Progenitor cell of endocrine pancreas (in vitro differentiated cells): ENCODE measurements at regions not wholly inside any gene's neighbourhood (a gene's known extent, or its start where the extent isn't known, plus 50 kb on each side); places are given as distances from the start of the nearest gene placed in this dataset.
"Not testable (repeated sequence)": the region's sequence is repeated elsewhere in the genome, so short reads cannot be mapped to it uniquely, and the experiment has no call there.

Experiments
- DNase-seq: peaks from one replicate; pipeline ENCODE4 v3.0.0; 2021; ENCODE audit warnings: low spot score; ENCODE audit not compliant: unreplicated experiment
- H3K27ac Mint-ChIP-seq: 2 replicates; pipeline ENCODE4 v1.8.0; 2021; ENCODE audit warnings: mild to moderate bottlenecking, moderate library complexity, mixed read lengths
- H3K27me3 Mint-ChIP-seq: 2 replicates; pipeline ENCODE4 v1.8.0; 2021; ENCODE audit warnings: mixed read lengths
- H3K36me3 Mint-ChIP-seq: 2 replicates; pipeline ENCODE4 v1.8.0; 2022; ENCODE audit warnings: mixed read lengths; ENCODE audit not compliant: insufficient read depth
- H3K4me1 Mint-ChIP-seq: 2 replicates; pipeline ENCODE4 v1.8.0; 2021; ENCODE audit warnings: low read depth, mixed read lengths
- H3K4me3 Mint-ChIP-seq: 2 replicates; pipeline ENCODE4 v1.8.0; 2021; ENCODE audit warnings: low read depth, mild to moderate bottlenecking, moderate library complexity, mixed read lengths
- H3K9me3 Mint-ChIP-seq: 2 replicates; pipeline ENCODE4 v1.8.0; 2021; ENCODE audit warnings: low read depth, mixed read lengths
- TF ChIP-seq, protein P1 (sequence below): fragments of 200-600 bp; sonication (generic); IDR thresholded peaks from one replicate; pipeline ENCODE4 v1.5.0; 2021; ENCODE audit warnings: antibody characterized with exemption, mild to moderate bottlenecking; ENCODE audit not compliant: unreplicated experiment

DNA sequence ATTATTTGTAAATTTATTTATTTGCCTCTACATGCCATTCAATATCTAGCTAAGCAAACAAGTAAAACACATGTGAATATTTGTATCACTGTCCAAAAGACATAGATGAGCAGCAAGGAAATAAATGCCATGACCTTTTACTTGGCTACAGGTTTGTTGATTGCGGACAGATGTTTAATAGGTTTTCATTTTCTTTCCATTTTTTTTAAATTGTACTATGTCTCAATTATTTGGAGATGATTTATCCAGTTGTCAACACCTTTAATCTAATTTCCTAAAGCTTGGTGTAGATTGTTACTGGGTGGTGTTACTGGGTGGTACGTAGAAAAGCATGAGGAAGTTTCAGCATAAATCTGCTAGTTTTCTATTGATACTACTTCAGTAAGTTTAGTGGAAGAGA is 560.6 kb upstream of the SPRY2 start:
- TF ChIP-seq, protein P1, sequence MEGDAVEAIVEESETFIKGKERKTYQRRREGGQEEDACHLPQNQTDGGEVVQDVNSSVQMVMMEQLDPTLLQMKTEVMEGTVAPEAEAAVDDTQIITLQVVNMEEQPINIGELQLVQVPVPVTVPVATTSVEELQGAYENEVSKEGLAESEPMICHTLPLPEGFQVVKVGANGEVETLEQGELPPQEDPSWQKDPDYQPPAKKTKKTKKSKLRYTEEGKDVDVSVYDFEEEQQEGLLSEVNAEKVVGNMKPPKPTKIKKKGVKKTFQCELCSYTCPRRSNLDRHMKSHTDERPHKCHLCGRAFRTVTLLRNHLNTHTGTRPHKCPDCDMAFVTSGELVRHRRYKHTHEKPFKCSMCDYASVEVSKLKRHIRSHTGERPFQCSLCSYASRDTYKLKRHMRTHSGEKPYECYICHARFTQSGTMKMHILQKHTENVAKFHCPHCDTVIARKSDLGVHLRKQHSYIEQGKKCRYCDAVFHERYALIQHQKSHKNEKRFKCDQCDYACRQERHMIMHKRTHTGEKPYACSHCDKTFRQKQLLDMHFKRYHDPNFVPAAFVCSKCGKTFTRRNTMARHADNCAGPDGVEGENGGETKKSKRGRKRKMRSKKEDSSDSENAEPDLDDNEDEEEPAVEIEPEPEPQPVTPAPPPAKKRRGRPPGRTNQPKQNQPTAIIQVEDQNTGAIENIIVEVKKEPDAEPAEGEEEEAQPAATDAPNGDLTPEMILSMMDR: no peak
- no peak for DNase-seq
- no peaks in the 10 kb centered on the region for H3K27me3 Mint-ChIP-seq
- H3K36me3 Mint-ChIP-seq: no peaks in the 10 kb centered on the region
- H3K4me3 Mint-ChIP-seq: no peak overlapping the region
- H3K27ac Mint-ChIP-seq: no peak overlapping the region
- no peaks in the 10 kb centered on the region for H3K9me3 Mint-ChIP-seq
- H3K4me1 Mint-ChIP-seq: no peaks in the 10 kb centered on the region

DNA sequence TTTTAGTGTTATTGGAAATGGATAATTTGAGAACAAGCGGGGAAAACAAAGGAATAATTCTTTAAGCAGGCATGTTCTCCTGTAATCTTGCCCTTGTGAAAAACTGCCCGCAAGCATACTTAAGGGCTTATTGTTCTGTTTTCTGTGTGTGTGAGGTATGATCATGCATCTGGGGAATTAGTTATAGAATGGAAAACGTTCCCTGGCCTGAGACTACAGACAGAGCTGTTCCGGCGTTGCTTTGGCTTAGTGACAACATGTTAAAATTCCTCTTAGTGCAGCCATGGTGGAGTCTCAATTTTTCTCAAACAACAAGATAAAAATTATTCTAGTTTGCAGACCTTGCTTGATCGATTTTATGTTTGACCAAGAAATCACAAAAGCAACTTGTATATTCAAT is 560.2 kb upstream of the SPRY2 start:
- Mint-ChIP-seq H3K36me3 (no peaks in the 10 kb centered on the region), H3K9me3 (no peaks in the 10 kb centered on the region), H3K27me3 (no peaks in the 10 kb centered on the region), H3K4me1 (no peaks in the 10 kb centered on the region), H3K4me3 (no peak overlapping the region), H3K27ac (no peak overlapping the region)
- no peak for DNase-seq
- TF ChIP-seq, protein P1: no peak

DNA sequence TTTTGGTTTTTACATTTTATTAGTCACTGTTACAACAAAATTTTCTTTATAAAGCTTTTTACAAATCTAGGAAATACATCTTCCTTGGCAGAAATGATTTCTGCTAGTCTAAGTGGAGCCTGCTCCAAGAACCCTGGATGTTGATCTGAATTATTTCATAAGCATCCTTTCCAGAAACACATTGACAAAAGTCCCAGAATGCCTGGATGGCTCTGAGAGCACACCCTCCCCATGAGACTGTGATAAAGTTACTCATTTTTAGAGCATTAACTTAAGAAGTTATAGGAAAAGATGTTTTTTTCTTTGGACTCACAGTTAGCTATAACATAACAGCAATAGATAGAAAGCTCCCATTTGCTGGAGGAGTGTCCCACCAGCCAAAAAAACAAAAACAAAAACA is 559.6 kb upstream of the SPRY2 start:
- DNase-seq: no peak
- H3K9me3 Mint-ChIP-seq: no peaks in the 10 kb centered on the region
- H3K4me3 Mint-ChIP-seq: no peak overlapping the region
- H3K27ac Mint-ChIP-seq: no peak overlapping the region
- no peaks in the 10 kb centered on the region for H3K4me1 Mint-ChIP-seq
- no peaks in the 10 kb centered on the region for H3K36me3 Mint-ChIP-seq
- no peaks in the 10 kb centered on the region for H3K27me3 Mint-ChIP-seq
- TF ChIP-seq, protein P1: no peak

DNA sequence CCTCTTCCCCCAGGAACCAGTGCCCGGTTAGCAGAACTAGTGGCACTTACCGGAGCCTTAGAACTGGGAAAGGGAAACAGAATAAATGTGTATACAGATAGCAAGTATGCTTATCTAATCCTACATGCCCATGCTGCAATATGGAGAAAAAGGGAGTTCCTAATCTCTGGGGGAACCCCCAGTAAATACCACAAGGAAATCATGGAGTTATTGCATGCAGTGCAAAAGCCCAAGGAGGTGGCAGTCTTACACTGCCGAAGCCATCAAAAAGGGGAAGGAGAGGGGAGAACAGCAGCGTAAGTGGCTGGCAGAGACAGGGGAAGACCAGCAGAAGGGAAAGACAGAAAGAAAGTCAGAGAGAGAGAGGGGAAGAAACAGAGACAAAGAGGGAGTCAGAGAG is 556.7 kb upstream of the SPRY2 start:
- H3K27ac Mint-ChIP-seq, H3K36me3 Mint-ChIP-seq, H3K27me3 Mint-ChIP-seq, H3K9me3 Mint-ChIP-seq, H3K4me3 Mint-ChIP-seq, DNase-seq, H3K4me1 Mint-ChIP-seq: not testable (repeated sequence)

DNA sequence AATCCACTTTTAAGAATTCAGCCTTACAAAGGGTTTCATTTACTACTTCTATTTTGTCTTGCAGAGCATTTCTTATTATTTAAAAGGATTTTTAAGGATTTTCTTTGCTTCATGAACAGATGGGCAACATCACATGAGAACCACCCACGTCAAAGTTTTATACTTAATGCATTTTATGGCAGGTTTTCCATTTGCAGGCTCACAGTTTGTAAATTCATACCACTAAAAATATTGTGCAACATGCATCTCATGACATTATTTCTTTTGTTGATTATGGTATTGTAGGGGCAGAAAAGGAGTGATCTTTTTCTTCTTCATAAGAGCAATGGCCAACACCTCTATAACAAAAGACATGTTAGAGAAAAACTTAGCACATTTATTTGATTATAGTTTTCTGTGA is 554.0 kb upstream of the SPRY2 start:
- no peak overlapping the region for H3K27ac Mint-ChIP-seq
- H3K36me3 Mint-ChIP-seq: no peaks in the 10 kb centered on the region
- no peaks in the 10 kb centered on the region for H3K4me1 Mint-ChIP-seq
- no peaks in the 10 kb centered on the region for H3K9me3 Mint-ChIP-seq
- no peak overlapping the region for H3K4me3 Mint-ChIP-seq
- H3K27me3 Mint-ChIP-seq: peaks cover 9% of the 10 kb centered on the region
- no peak for DNase-seq
- TF ChIP-seq, protein P1: no peak

DNA sequence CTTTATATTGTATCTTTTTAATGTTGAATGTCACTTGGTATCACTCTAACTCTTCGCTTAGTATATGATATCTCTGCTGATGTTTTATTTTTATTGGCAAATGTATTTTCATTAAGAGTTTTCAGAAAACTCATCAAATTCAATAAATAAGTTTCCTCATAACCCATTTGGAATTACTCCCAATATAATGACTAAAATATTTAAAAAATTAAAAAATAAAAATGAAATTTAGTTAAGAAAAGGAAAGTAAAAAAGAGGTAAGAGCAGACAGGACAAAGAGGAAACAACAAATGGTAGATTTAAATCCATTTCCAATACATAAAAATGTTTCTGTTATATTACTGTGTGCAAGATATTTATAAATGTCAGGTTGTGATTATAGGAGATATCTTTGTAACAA is 548.9 kb upstream of the SPRY2 start:
- peaks cover 36% of the 10 kb centered on the region for H3K27me3 Mint-ChIP-seq
- H3K4me3 Mint-ChIP-seq: no peak overlapping the region
- H3K27ac Mint-ChIP-seq: no peak overlapping the region
- H3K36me3 Mint-ChIP-seq: no peaks in the 10 kb centered on the region
- TF ChIP-seq, protein P1: no peak
- H3K4me1 Mint-ChIP-seq: no peaks in the 10 kb centered on the region
- no peak for DNase-seq
- peaks cover 4% of the 10 kb centered on the region for H3K9me3 Mint-ChIP-seq
